IMR-90 (cell line): ENCODE measurements at regions not wholly inside any gene's neighbourhood (a gene's known extent, or its start where the extent isn't known, plus 50 kb on each side); places are given as distances from the start of the nearest gene placed in this dataset.
A peak's percentile ranks its signal among the peaks of the same experiment; 100 is the strongest.

Source experiments
- ATAC-seq: fragments of 200-7000 bp; cut with Tn5 transposase; 2 replicates; pipeline ENCODE4 v1.9.1; 2020; ENCODE audit warnings: low read depth, mild to moderate bottlenecking, moderate library complexity
- BruUV-seq: library from RNA; stranded (reverse); fragments of 400-500 nt; replicated peaks from 2 replicates; lab custom pipeline; 2021; lab: Mats Ljungman, UMichigan
- CTCF ChIA-PET: fragments of 300-600 bp; formaldehyde crosslinking; extraction: SDS; loops from one replicate; lab custom pipeline; 2021; ENCODE audit warnings: antibody characterized with exemption; lab: Yijun Ruan, JAX
- POLR2A ChIA-PET: fragments of 300-600 bp; sonication (Branson Sonifier 250); formaldehyde crosslinking; loops from one replicate; lab custom pipeline; 2022; ENCODE audit warnings: antibody characterized with exemption; ENCODE audit not compliant: unreplicated experiment; lab: Charles Lee
- DNase-seq: peaks from one replicate; pipeline ENCODE4 v3.0.0; 2013
- H2AFZ ChIP-seq: replicated peaks from 2 replicates; pipeline ENCODE3; 2013; ENCODE audit warnings: low read length, mild to moderate bottlenecking; ENCODE audit not compliant: poor library complexity
- H2AK5ac ChIP-seq: 2 replicates; pipeline ENCODE4 v1.6.1; 2013; ENCODE audit warnings: low read depth, low read length, inconsistent platforms
- H2AK9ac ChIP-seq: replicated peaks from 2 replicates; pipeline ENCODE3; 2013; ENCODE audit warnings: mild to moderate bottlenecking, low read depth, low read length, moderate library complexity; ENCODE audit not compliant: poor library complexity
- H2BK120ac ChIP-seq: 2 replicates; pipeline ENCODE4 v1.6.1; 2013; ENCODE audit warnings: low read depth, low read length, inconsistent platforms
- H2BK15ac ChIP-seq: 3 replicates; pipeline ENCODE4 v1.6.1; 2013; ENCODE audit warnings: low read depth, low read length, inconsistent platforms
- H2BK20ac ChIP-seq: 2 replicates; pipeline ENCODE4 v1.6.1; 2013; ENCODE audit warnings: low read depth, mild to moderate bottlenecking, inconsistent platforms, low read length, moderate library complexity
- H2BK5ac ChIP-seq: 2 replicates; pipeline ENCODE4 v1.6.1; 2013; ENCODE audit warnings: mild to moderate bottlenecking, low read depth, low read length, inconsistent platforms; ENCODE audit not compliant: poor library complexity, severe bottlenecking
- H3K14ac ChIP-seq: replicated peaks from 2 replicates; pipeline ENCODE4 v1.6.1; 2013; ENCODE audit warnings: low read depth, low read length, inconsistent platforms
- H3K18ac ChIP-seq: 2 replicates; pipeline ENCODE4 v1.6.1; 2013; ENCODE audit warnings: low read depth, low read length, control low read depth
- H3K23ac ChIP-seq: 2 replicates; pipeline ENCODE4 v1.6.1; 2013; ENCODE audit warnings: low read depth, low read length, inconsistent platforms
- H3K27ac ChIP-seq: 2 replicates; pipeline ENCODE4 v1.5.1; 2013; ENCODE audit warnings: mild to moderate bottlenecking, control low read depth, low read length; ENCODE audit not compliant: insufficient read depth
- H3K27me3 ChIP-seq: 2 replicates; pipeline ENCODE4 v1.6.1; 2013; ENCODE audit warnings: low read length; ENCODE audit not compliant: control insufficient read depth, insufficient read depth
- H3K36me3 ChIP-seq: 2 replicates; pipeline ENCODE4 v1.6.1; 2013; ENCODE audit warnings: low read length, mixed read lengths; ENCODE audit not compliant: control insufficient read depth, insufficient read depth
- H3K4ac ChIP-seq: 2 replicates; pipeline ENCODE4 v1.6.1; 2013; ENCODE audit warnings: low read depth, low read length, inconsistent platforms
- H3K4me1 ChIP-seq: 2 replicates; pipeline ENCODE4 v1.6.1; 2013; ENCODE audit warnings: low read length, mixed read lengths; ENCODE audit not compliant: control insufficient read depth, insufficient read depth
- H3K4me2 ChIP-seq: 2 replicates; pipeline ENCODE4 v1.6.1; 2013; ENCODE audit warnings: low read depth, mild to moderate bottlenecking, control low read depth, low read length, moderate library complexity
- H3K4me3 ChIP-seq: 2 replicates; pipeline ENCODE4 v1.5.1; 2013; ENCODE audit warnings: low read depth, mild to moderate bottlenecking, control low read depth, low read length, moderate library complexity; ENCODE audit not compliant: insufficient read depth
- H3K56ac ChIP-seq: 2 replicates; pipeline ENCODE4 v1.6.1; 2013; ENCODE audit warnings: low read length, inconsistent platforms; ENCODE audit not compliant: insufficient read depth; ENCODE audit errors: extremely low read depth
- H3K79me1 ChIP-seq, 2 experiments: 2 replicates each; pipeline ENCODE4 v1.6.1; 2013; ENCODE audit warnings: low read length in 2 of 2, inconsistent platforms in 1 of 2, low read depth in 1 of 2
- H3K9ac ChIP-seq: 2 replicates; pipeline ENCODE4 v1.6.1; 2013; ENCODE audit warnings: low read depth, low read length, control low read depth
- H3K9me1 ChIP-seq: 2 replicates; pipeline ENCODE4 v1.6.1; 2013; ENCODE audit warnings: low read length, inconsistent platforms; ENCODE audit not compliant: insufficient read depth
- H3K9me3 ChIP-seq: 2 replicates; pipeline ENCODE4 v1.6.1; 2013; ENCODE audit warnings: low read length; ENCODE audit not compliant: control insufficient read depth, insufficient read depth
- H4K20me1 ChIP-seq: 2 replicates; pipeline ENCODE4 v1.6.1; 2013; ENCODE audit warnings: low read length, inconsistent platforms; ENCODE audit not compliant: insufficient read depth
- H4K5ac ChIP-seq: 2 replicates; pipeline ENCODE4 v1.6.1; 2013; ENCODE audit warnings: mild to moderate bottlenecking, low read depth, low read length, control low read depth
- H4K8ac ChIP-seq, 2 experiments: 2 replicates each; pipeline ENCODE4 v1.6.1; 2013; ENCODE audit warnings: low read depth in 2 of 2, low read length in 2 of 2, control low read depth in 1 of 2, inconsistent platforms in 1 of 2
- H4K91ac ChIP-seq: 2 replicates; pipeline ENCODE4 v1.6.1; 2013; ENCODE audit warnings: low read depth, low read length, inconsistent platforms; ENCODE audit not compliant: insufficient read depth
- CEBPB ChIP-seq: IDR thresholded peaks from 2 replicates; pipeline ENCODE4 v1.6.1; 2012; ENCODE audit warnings: low read depth, low read length, improper control_type of control experiment
- RCOR1 ChIP-seq: IDR thresholded peaks from 2 replicates; pipeline ENCODE4 v1.6.1; 2012; ENCODE audit warnings: mild to moderate bottlenecking, low read length, improper control_type of control experiment; ENCODE audit not compliant: insufficient replicate concordance
- WGBS, 2 experiments: methylation state at CpG; one replicate each; pipeline versions ENCODE4 v1.1.5 to v1.1.7; 2013; ENCODE audit warnings: missing lambda C conversion rate in 2 of 2; ENCODE audit not compliant: insufficient read length in 1 of 2; ENCODE audit errors: extremely low coverage in 2 of 2; 5-methylcytosine and 5-hydroxymethylcytosine counted together
- dilution Hi-C: fragments of 300-500 bp; cut with HindIII; formaldehyde crosslinking; loops from one replicate; pipeline ENCODE4 v1.14.3; 2018; ENCODE audit warnings: low sequenced_read_pairs; ENCODE audit not compliant: unreplicated experiment
- in situ Hi-C: fragments of 300-500 bp; cut with MboI; formaldehyde crosslinking; loops from 3 replicates; pipeline ENCODE4 v1.14.3; 2019; ENCODE audit warnings: low sequenced_read_pairs, inconsistent platforms, mixed read lengths
- intact Hi-C: fragments of 100-400 bp; cut with micrococcal nuclease; formaldehyde crosslinking; loops from 2 replicates; pipeline ENCODE4 v1.10.0; 2022

DNA sequence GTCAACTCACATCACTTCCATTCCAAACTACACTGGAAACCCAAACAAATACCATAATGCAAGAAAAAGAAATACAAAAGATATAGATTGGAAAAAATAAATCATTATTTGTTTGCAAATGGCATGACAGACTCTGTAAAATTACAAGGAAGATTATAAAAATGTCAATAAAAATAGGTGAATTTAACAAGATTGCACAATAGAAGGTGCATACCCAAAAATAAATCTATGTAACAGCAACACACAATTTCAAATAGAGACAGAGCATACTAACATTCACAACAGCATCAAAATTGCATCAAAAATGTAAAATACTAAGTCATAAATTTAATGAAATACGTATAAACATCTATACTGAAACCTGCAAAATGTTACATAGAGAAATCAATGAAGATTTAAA, 1140.0 kb upstream of the GJE1 start:
- H3K4ac ChIP-seq: no peak overlapping the region
- no peak for ATAC-seq
- no peak overlapping the region for H2AK9ac ChIP-seq
- no peaks in the 10 kb centered on the region for H3K9me3 ChIP-seq
- H3K9me1 ChIP-seq: no peaks in the 10 kb centered on the region
- no peak overlapping the region for H4K5ac ChIP-seq
- H2AK5ac ChIP-seq: no peak overlapping the region
- H4K91ac ChIP-seq: no peak overlapping the region
- H3K27me3 ChIP-seq: no peaks in the 10 kb centered on the region
- no peaks in the 10 kb centered on the region for H3K79me1 ChIP-seq
- no peak overlapping the region for H2BK5ac ChIP-seq
- H4K8ac ChIP-seq: no peak overlapping the region
- no peaks in the 10 kb centered on the region for H4K20me1 ChIP-seq
- H3K4me3 ChIP-seq: no peak overlapping the region
- no peak overlapping the region for H2BK120ac ChIP-seq
- H3K23ac ChIP-seq: no peak overlapping the region
- WGBS, 2 experiments: no CpG with 5 or more reads among the region's 1 CpG
- no peak overlapping the region for H2BK20ac ChIP-seq
- no peak overlapping the region for H3K4me2 ChIP-seq
- ChIA-PET CTCF (no interaction called here), POLR2A (no interaction called here)
- no TSS peak for BruUV-seq
- H3K4me1 ChIP-seq: no peaks in the 10 kb centered on the region; the same call in none of the 2 replicates
- TF ChIP-seq CEBPB (peak; percentile 73), RCOR1 (no peak)
- no peak overlapping the region for H3K27ac ChIP-seq
- intact Hi-C loops (no loop called here), dilution Hi-C loops (no loop called here), in situ Hi-C loops (no loop called here)
- no peak overlapping the region for H2BK15ac ChIP-seq
- no peak overlapping the region for H2AFZ ChIP-seq
- DNase-seq: no peak
- no peak overlapping the region for H3K18ac ChIP-seq
- H3K9ac ChIP-seq: no peak overlapping the region
- H3K56ac ChIP-seq: no peak overlapping the region
- no peak overlapping the region for H3K14ac ChIP-seq
- no peaks in the 10 kb centered on the region for H3K36me3 ChIP-seq
